Esophagus (tissue), 2 donors: ENCODE measurements at regions not wholly inside any gene's neighbourhood (a gene's known extent, or its start where the extent isn't known, plus 50 kb on each side); places are given as distances from the start of the nearest gene placed in this dataset.

ENCODE experiments used
- H3K27ac ChIP-seq, 2 donors: one replicate each; pipeline ENCODE4 v1.5.1; 2013; ENCODE audit warnings: low read depth in 2 of 2, mild to moderate bottlenecking in 2 of 2, inconsistent platforms in 1 of 2, low read length in 1 of 2, moderate library complexity in 1 of 2
- H3K27me3 ChIP-seq, 2 donors: one replicate each; pipeline ENCODE4 v1.6.1; 2013; ENCODE audit warnings: low read length in 2 of 2, control low read depth in 1 of 2, mild to moderate bottlenecking in 1 of 2; ENCODE audit not compliant: insufficient read depth in 2 of 2, control insufficient read depth in 1 of 2
- H3K36me3 ChIP-seq, 2 donors: one replicate each; pipeline ENCODE4 v1.6.1; 2013; ENCODE audit warnings: low read length in 1 of 2; ENCODE audit not compliant: control insufficient read depth in 2 of 2, insufficient read depth in 2 of 2
- H3K4me1 ChIP-seq, 2 donors: one replicate each; pipeline ENCODE4 v1.6.1; 2013; ENCODE audit warnings: low read length in 1 of 2; ENCODE audit not compliant: control insufficient read depth in 2 of 2, insufficient read depth in 2 of 2
- H3K4me3 ChIP-seq, 2 donors: one replicate each; pipeline ENCODE4 v1.5.1; 2013; ENCODE audit warnings: low read length in 2 of 2, mild to moderate bottlenecking in 2 of 2, low read depth in 1 of 2, moderate library complexity in 1 of 2
- H3K9me3 ChIP-seq, 2 donors: one replicate each; pipeline ENCODE4 v1.6.1; 2013; ENCODE audit warnings: mild to moderate bottlenecking in 2 of 2, low read depth in 1 of 2, low read length in 1 of 2, moderate library complexity in 1 of 2; ENCODE audit not compliant: control insufficient read depth in 2 of 2, insufficient read depth in 1 of 2
- WGBS, 2 donors: extraction: QIAGEN DNeasy Blood & Tissue Kit; methylation state at CpG; one replicate each; pipeline ENCODE4 v1.1.7; 2013; 5-methylcytosine and 5-hydroxymethylcytosine counted together
- donor health status: healthy with polysubstance abuse.
- donor health status: Bipolar disorder and iron deficiency.

DNA sequence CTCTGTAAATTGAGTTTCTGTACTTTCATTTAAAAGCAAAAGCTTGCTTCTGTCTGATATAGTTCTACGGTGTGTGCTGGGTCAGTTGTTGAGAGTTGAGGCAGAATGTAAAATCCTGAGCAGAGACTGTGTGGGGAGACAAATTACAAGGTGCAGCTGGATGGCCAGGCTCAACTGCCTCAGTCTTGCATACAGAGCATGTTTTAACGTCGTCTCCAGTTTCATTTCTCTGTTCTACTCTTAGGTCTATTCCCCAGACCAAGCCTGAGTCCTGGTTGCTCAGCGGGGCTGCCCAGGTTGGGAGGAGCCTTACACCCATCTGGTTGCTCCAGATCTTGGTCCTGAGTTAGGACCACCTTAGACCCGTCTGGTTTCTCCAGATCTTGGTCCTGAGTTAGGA, 54.4 kb upstream of the MEDAG start:
- no peaks in the 10 kb centered on the region for H3K27me3 ChIP-seq

DNA sequence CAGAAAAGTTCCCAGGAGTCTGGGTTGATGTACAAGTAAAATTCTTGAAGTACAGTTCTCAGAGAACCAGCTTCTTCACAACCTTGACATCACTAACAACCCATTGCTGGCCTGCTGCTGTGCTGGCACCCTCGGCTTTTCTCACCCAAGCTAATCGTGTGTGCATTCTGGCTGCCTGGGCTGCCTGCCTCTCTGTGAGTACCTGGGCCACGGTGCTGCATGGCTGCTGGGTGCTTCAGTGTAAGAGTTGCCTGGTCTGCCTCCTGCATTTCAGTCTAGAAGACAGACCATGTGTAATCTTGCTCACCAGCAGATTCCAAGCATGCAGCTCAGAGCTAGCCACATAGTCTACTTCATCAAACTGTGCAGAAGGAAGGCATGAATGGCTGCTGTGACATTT, 50.5 kb upstream of the MEDAG start:
- Histone ChIP-seq H3K4me1 (peaks cover 0 to 2% of the 10 kb centered on the region in 2 donors), H3K36me3 (no peaks in the 10 kb centered on the region), H3K9me3 (peaks cover 0 to 2% of the 10 kb centered on the region in 2 donors), H3K27ac (no peak overlapping the region), H3K27me3 (no peaks in the 10 kb centered on the region), H3K4me3 (no peak overlapping the region)
- 78 to 83% methylated on average over 3 of the region's 3 CpGs for WGBS, 2 donors

More for the DNA sequence above, 54.4 kb upstream of the MEDAG start:
- 78 to 90% methylated on average over 5 of the region's 5 CpGs for WGBS, 2 donors
- Histone ChIP-seq H3K9me3 (no peaks in the 10 kb centered on the region), H3K27ac (no peak overlapping the region), H3K4me3 (no peak overlapping the region), H3K36me3 (no peaks in the 10 kb centered on the region), H3K4me1 (no peaks in the 10 kb centered on the region)

DNA sequence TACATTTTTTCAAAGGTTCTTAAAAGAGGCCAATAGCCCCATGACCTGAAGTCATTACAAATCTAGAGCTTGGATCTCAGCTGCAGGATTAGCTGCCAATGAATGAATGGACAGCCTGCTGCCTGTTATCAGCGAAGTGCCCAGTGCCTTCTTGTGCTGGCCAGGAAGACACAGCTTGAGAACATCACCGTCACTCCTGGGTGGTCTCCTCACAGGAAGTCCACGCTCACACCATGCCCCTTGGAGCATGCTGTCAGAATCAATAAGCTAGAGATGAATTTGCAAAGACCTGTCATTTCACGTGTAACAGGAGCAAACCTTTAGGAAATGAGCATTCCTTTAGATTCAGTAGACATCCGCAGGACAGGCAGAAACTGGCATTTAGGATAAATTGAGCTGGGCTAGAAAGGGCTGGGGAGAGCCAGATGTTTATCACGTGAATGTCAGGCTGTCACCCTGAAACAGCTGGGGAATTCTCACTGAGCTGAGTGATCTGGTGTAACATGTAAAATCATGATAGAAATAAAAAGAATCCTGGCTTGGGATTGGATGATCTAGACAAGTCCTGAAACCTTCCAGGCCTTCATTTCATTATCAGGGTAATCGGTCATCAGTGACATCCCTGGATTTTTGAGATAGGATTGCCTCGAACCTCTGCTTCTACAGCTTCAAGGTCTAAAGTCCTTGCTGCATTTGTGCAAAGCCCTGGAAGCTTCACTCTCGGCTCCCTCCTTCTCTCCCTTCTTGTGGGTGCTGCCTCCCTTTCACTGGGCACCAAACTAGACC, 49.9 kb upstream of the MEDAG start:
- peaks cover 0 to 2% of the 10 kb centered on the region in 2 donors for H3K9me3 ChIP-seq
- no peak overlapping the region for H3K27ac ChIP-seq
- H3K4me3 ChIP-seq, result no peak overlapping the region
- no peaks in the 10 kb centered on the region for H3K36me3 ChIP-seq
- H3K4me1 ChIP-seq, result peaks cover 0 to 2% of the 10 kb centered on the region in 2 donors
- WGBS, 2 donors, result 60 to 70% methylated on average over 9 of the region's 9 CpGs
- H3K27me3 ChIP-seq, result no peaks in the 10 kb centered on the region
